Left lung (tissue), 4 donors: ENCODE measurements at regions not wholly inside any gene's neighbourhood (a gene's known extent, or its start where the extent isn't known, plus 50 kb on each side); places are given as distances from the start of the nearest gene placed in this dataset.

Experiments
- ATAC-seq: fragments of 200-7000 bp; cut with Tn5 transposase; one replicate; pipeline ENCODE4 v1.9.1; 2020; ENCODE audit warnings: moderate library complexity
- DNase-seq, 4 donors: peaks; one replicate each; pipeline ENCODE4 v3.0.0-alpha.2; 2013 to 2020
- H3K27ac ChIP-seq, 2 donors: fragments of 200-600 bp; sonication (generic) in 1 of 2; one replicate each; pipeline versions ENCODE4 v1.5.0 to v1.8.0; 2020 to 2021
- H3K27me3 ChIP-seq, 2 donors: fragments of 200-600 bp; sonication (generic) in 1 of 2; one replicate each; pipeline versions ENCODE4 v1.5.0 to v1.8.0; 2020 to 2021
- H3K36me3 ChIP-seq, 2 donors: fragments of 200-600 bp; sonication (generic) in 1 of 2; one replicate each; pipeline versions ENCODE4 v1.5.0 to v1.8.0; 2020 to 2021
- H3K4me1 ChIP-seq, 2 donors: fragments of 200-600 bp; one replicate each; pipeline ENCODE4 v1.8.0; 2021
- H3K4me3 ChIP-seq, 2 donors: fragments of 200-600 bp; sonication (generic) in 1 of 2; one replicate each; pipeline versions ENCODE4 v1.5.0 to v1.8.0; 2020 to 2021; ENCODE audit warnings: mild to moderate bottlenecking in 1 of 2
- H3K9me3 ChIP-seq, 2 donors: fragments of 200-600 bp; sonication (generic) in 1 of 2; one replicate each; pipeline versions ENCODE4 v1.5.0 to v1.8.0; 2020 to 2021
- CTCF ChIP-seq, 2 donors: fragments of 200-600 bp; sonication (generic) in 1 of 2; IDR thresholded peaks; one replicate each; pipeline versions ENCODE4 v1.5.0 to v1.8.0; 2021; ENCODE audit warnings: antibody characterized with exemption in 2 of 2
- intact Hi-C, 2 donors: fragments of 100-400 bp; cut with DNase I; formaldehyde crosslinking; loops; one replicate each; pipeline versions ENCODE4 v1.11.2 to v1.14.2; 2022
- donor health status: DM: no; HTN: yes; CAD: no.
- donor health status: DM: no; HTN: no; CAD: no.

GRCh38 chr3:102346897-102347296 lies 87.9 kb upstream of the ZPLD1 start:
- H3K4me3 ChIP-seq = no peak overlapping the region
- H3K36me3 ChIP-seq = no peaks in the 10 kb centered on the region
- H3K27ac ChIP-seq = no peak overlapping the region
- no peaks in the 10 kb centered on the region for H3K9me3 ChIP-seq
- intact Hi-C loops = no loop called here
- no peaks in the 10 kb centered on the region for H3K27me3 ChIP-seq
- TF ChIP-seq CTCF (IDR thresholded peaks at IDR 0.05) = no peak
- H3K4me1 ChIP-seq = no peaks in the 10 kb centered on the region
- no peak for DNase-seq
- no peak for ATAC-seq

GRCh38 chr3:102348904-102349303 lies 85.9 kb upstream of the ZPLD1 start:
- ATAC-seq (no peak), DNase-seq (no peak)
- no peak for TF ChIP-seq CTCF (IDR thresholded peaks at IDR 0.05)

GRCh38 chr3:102353148-102353547 lies 81.7 kb upstream of the ZPLD1 start:
- H3K36me3 ChIP-seq = no peaks in the 10 kb centered on the region
- no peaks in the 10 kb centered on the region for H3K4me1 ChIP-seq
- no peaks in the 10 kb centered on the region for H3K27me3 ChIP-seq
- H3K9me3 ChIP-seq = no peaks in the 10 kb centered on the region
- DNase-seq (no peak), ATAC-seq (no peak)
- TF ChIP-seq CTCF (IDR thresholded peaks at IDR 0.05) = no peak
- no peak overlapping the region for H3K27ac ChIP-seq
- intact Hi-C loops = no loop called here
- H3K4me3 ChIP-seq = no peak overlapping the region

More at GRCh38 chr3:102348904-102349303, 85.9 kb upstream of the ZPLD1 start:
- Histone ChIP-seq H3K4me1 (no peaks in the 10 kb centered on the region), H3K36me3 (no peaks in the 10 kb centered on the region), H3K27ac (no peak overlapping the region), H3K27me3 (no peaks in the 10 kb centered on the region), H3K9me3 (no peaks in the 10 kb centered on the region), H3K4me3 (no peak overlapping the region)
- intact Hi-C loops = no loop called here

GRCh38 chr3:102353805-102354204 lies 81.0 kb upstream of the ZPLD1 start:
- Histone ChIP-seq H3K36me3 (no peaks in the 10 kb centered on the region), H3K4me3 (no peak overlapping the region), H3K9me3 (no peaks in the 10 kb centered on the region), H3K4me1 (no peaks in the 10 kb centered on the region), H3K27me3 (no peaks in the 10 kb centered on the region), H3K27ac (no peak overlapping the region)
- DNase-seq (no peak), ATAC-seq (no peak)
- intact Hi-C loops = no loop called here
- no peak for TF ChIP-seq CTCF (IDR thresholded peaks at IDR 0.05)

- H3K9me3 ChIP-seq = no peaks in the 10 kb centered on the region
- no peak overlapping the region for H3K4me3 ChIP-seq
- no peaks in the 10 kb centered on the region for H3K4me1 ChIP-seq
- no peaks in the 10 kb centered on the region for H3K36me3 ChIP-seq
- H3K27me3 ChIP-seq = no peaks in the 10 kb centered on the region
- DNase-seq = no peak
- intact Hi-C loops = no loop called here
- ATAC-seq = peak; percentile 61
- no peak overlapping the region for H3K27ac ChIP-seq
- no peak for TF ChIP-seq CTCF (IDR thresholded peaks at IDR 0.05)
These were observed 79.8 kb upstream of the ZPLD1 start for GRCh38 chr3:102354818-102355515.
